ENCODE measurements at regions not wholly inside any gene's neighbourhood (a gene's known extent, or its start where the extent isn't known, plus 50 kb on each side); places are given as distances from the start of the nearest gene placed in this dataset.
"Not testable (repeated sequence)": the region's sequence is repeated elsewhere in the genome, so short reads cannot be mapped to it uniquely, and the experiment has no call there.

- no peak for DNase-seq (ENCODE audit: low read depth in 3 of 3, low spot score in 1 of 3)
Observed at GRCh38 chr3:18988614-18989229, 159.6 kb upstream of the KCNH8 start.

- DNase-seq (ENCODE audit: low read depth in 3 of 3, low spot score in 1 of 3): no peak
Observed at GRCh38 chr3:18987862-18988447, 160.4 kb upstream of the KCNH8 start.

- DNase-seq (ENCODE audit: low read depth in 3 of 3, low spot score in 1 of 3): no peak
Observed at GRCh38 chr3:18987070-18987469, 161.2 kb upstream of the KCNH8 start.

- DNase-seq (ENCODE audit: low read depth in 3 of 3, low spot score in 1 of 3): no peak
Observed at GRCh38 chr3:18982920-18983319, 165.4 kb upstream of the KCNH8 start.

GRCh38 chr3:18976102-18976501 is 172.2 kb upstream of the KCNH8 start:
- not testable (repeated sequence) for DNase-seq (ENCODE audit: low read depth in 3 of 3, low spot score in 1 of 3)

GRCh38 chr3:18968120-18968519 is 180.2 kb upstream of the KCNH8 start:
- DNase-seq (ENCODE audit: low read depth in 3 of 3, low spot score in 1 of 3): no peak

- DNase-seq (ENCODE audit: low read depth in 3 of 3, low spot score in 1 of 3): no peak
Observed at GRCh38 chr3:18965781-18966180, 182.5 kb upstream of the KCNH8 start.

- DNase-seq (ENCODE audit: low read depth in 3 of 3, low spot score in 1 of 3): no peak
Observed at GRCh38 chr3:18964640-18965039, 183.7 kb upstream of the KCNH8 start.

- DNase-seq (ENCODE audit: low read depth in 3 of 3, low spot score in 1 of 3): no peak
Observed at GRCh38 chr3:18951333-18951732, 197.0 kb upstream of the KCNH8 start.

GRCh38 chr3:18946524-18946923 is 201.8 kb upstream of the KCNH8 start:
- no peak for DNase-seq (ENCODE audit: low read depth in 3 of 3, low spot score in 1 of 3)

- no peak for DNase-seq (ENCODE audit: low read depth in 3 of 3, low spot score in 1 of 3)
Observed at GRCh38 chr3:18937574-18937973, 210.7 kb upstream of the KCNH8 start.

GRCh38 chr3:18919158-18919557 is 229.2 kb upstream of the KCNH8 start:
- DNase-seq (ENCODE audit: low read depth in 3 of 3, low spot score in 1 of 3): no peak

GRCh38 chr3:18917923-18918322 is 230.4 kb upstream of the KCNH8 start:
- no peak for DNase-seq (ENCODE audit: low read depth in 3 of 3, low spot score in 1 of 3)

GRCh38 chr3:18902081-18902793 is 246.1 kb upstream of the KCNH8 start:
- no peak for DNase-seq (ENCODE audit: low read depth in 3 of 3, low spot score in 1 of 3)

GRCh38 chr3:18901571-18901970 is 246.7 kb upstream of the KCNH8 start:
- DNase-seq (ENCODE audit: low read depth in 3 of 3, low spot score in 1 of 3): no peak

- DNase-seq (ENCODE audit: low read depth in 3 of 3, low spot score in 1 of 3): no peak
Observed at GRCh38 chr3:18900994-18901393, 247.3 kb upstream of the KCNH8 start.

- no peak for DNase-seq (ENCODE audit: low read depth in 3 of 3, low spot score in 1 of 3)
Observed at GRCh38 chr3:18898911-18899310, 249.4 kb upstream of the KCNH8 start.

- no peak for DNase-seq (ENCODE audit: low read depth in 3 of 3, low spot score in 1 of 3)
Observed at GRCh38 chr3:18892756-18893155, 255.6 kb upstream of the KCNH8 start.

- DNase-seq (ENCODE audit: low read depth in 3 of 3, low spot score in 1 of 3): no peak
Observed at GRCh38 chr3:18892047-18892446, 256.3 kb upstream of the KCNH8 start.

GRCh38 chr3:18891641-18892040 is 256.7 kb upstream of the KCNH8 start:
- DNase-seq (ENCODE audit: low read depth in 3 of 3, low spot score in 1 of 3): no peak

GRCh38 chr3:18890449-18890848 is 257.9 kb upstream of the KCNH8 start:
- DNase-seq (ENCODE audit: low read depth in 3 of 3, low spot score in 1 of 3): no peak

- no peak for DNase-seq (ENCODE audit: low read depth in 3 of 3, low spot score in 1 of 3)
Observed at GRCh38 chr3:18888819-18889218, 259.5 kb upstream of the KCNH8 start.

GRCh38 chr3:18888370-18888769 is 259.9 kb upstream of the KCNH8 start:
- no peak for DNase-seq (ENCODE audit: low read depth in 3 of 3, low spot score in 1 of 3)

All from stimulated activated CD4-positive, alpha-beta T cell treated with anti-CD3 and anti-CD28 coated beads, TNF-alpha, amount 100 ng/mL, for 1 hour (primary cell).